ENCODE measurements at regions not wholly inside any gene's neighbourhood (a gene's known extent, or its start where the extent isn't known, plus 50 kb on each side); places are given as distances from the start of the nearest gene placed in this dataset.

GRCh38 chr15:96804754-96805153 is 474.3 kb downstream of the NR2F2 start:
- ChIA-PET POLR2A (ENCODE audit: unreplicated experiment) (no interaction called here), CTCF (no interaction called here)
- in situ Hi-C loops (cut with MboI; ENCODE audit: low sequenced_read_pairs) (no loop called here), dilution Hi-C loops (cut with HindIII; ENCODE audit: low sequenced_read_pairs, unreplicated experiment) (no loop called here), intact Hi-C loops (cut with micrococcal nuclease) (no loop called here)
- no peaks in the 10 kb centered on the region for H3K36me3 ChIP-seq (ENCODE audit: control insufficient read depth, insufficient read depth, low read length)
- H3K9ac ChIP-seq (ENCODE audit: low read depth, low read length) = no peak overlapping the region
- no peak overlapping the region for H2AK5ac ChIP-seq (ENCODE audit: low read depth, low read length)
- H2BK15ac ChIP-seq (ENCODE audit: low read depth, low read length) = no peak overlapping the region
- H3K56ac ChIP-seq (ENCODE audit: extremely low read depth, insufficient read depth, low read length) = no peak overlapping the region
- peaks cover 13% of the 10 kb centered on the region for H3K9me3 ChIP-seq (ENCODE audit: control insufficient read depth, insufficient read depth, low read length)
- no TSS peak for BruUV-seq (replicated peaks)
- WGBS, 2 experiments (ENCODE audit: extremely low coverage in 2 of 2, insufficient read length in 1 of 2) = no CpG with 5 or more reads among the region's 5 CpGs
- no peak overlapping the region for H3K4me2 ChIP-seq (ENCODE audit: low read depth, low read length)
- H4K91ac ChIP-seq (ENCODE audit: insufficient read depth, low read depth, low read length) = no peak overlapping the region
- H4K20me1 ChIP-seq (ENCODE audit: insufficient read depth, low read length) = no peaks in the 10 kb centered on the region
- H4K8ac ChIP-seq (ENCODE audit: low read depth in 2 of 2, low read length in 2 of 2) = no peak overlapping the region
- no peak for ATAC-seq (ENCODE audit: low read depth)
- no peak for DNase-seq
- H3K9me1 ChIP-seq (ENCODE audit: insufficient read depth, low read length) = no peaks in the 10 kb centered on the region
- no peaks in the 10 kb centered on the region for H3K27me3 ChIP-seq (ENCODE audit: control insufficient read depth, insufficient read depth, low read length)
- no peak overlapping the region for H3K23ac ChIP-seq (ENCODE audit: low read depth, low read length)
- H3K4me1 ChIP-seq (ENCODE audit: control insufficient read depth, insufficient read depth, low read length) = no peaks in the 10 kb centered on the region
- H2BK120ac ChIP-seq (ENCODE audit: low read depth, low read length) = no peak overlapping the region
- H3K79me1 ChIP-seq (ENCODE audit: low read depth in 1 of 2, low read length in 2 of 2) = no peaks in the 10 kb centered on the region
- no peak overlapping the region for H3K18ac ChIP-seq (ENCODE audit: low read depth, low read length)
- H3K14ac ChIP-seq (replicated peaks; ENCODE audit: low read depth, low read length) = no peak overlapping the region
- no peak overlapping the region for H2AFZ ChIP-seq (replicated peaks; ENCODE audit: low read length, poor library complexity)
- no peak overlapping the region for H3K27ac ChIP-seq (ENCODE audit: insufficient read depth, low read length)
- no peak overlapping the region for H2BK20ac ChIP-seq (ENCODE audit: low read depth, low read length)
- TF ChIP-seq CEBPB (IDR thresholded peaks at IDR 0.05; ENCODE audit: low read depth, low read length) (no peak), MAZ (IDR thresholded peaks at IDR 0.05; ENCODE audit: borderline replicate concordance, low read depth, low read length) (no peak), SMC3 (IDR thresholded peaks at IDR 0.05; ENCODE audit: low read depth, low read length) (no peak), RCOR1 (IDR thresholded peaks at IDR 0.05; ENCODE audit: insufficient replicate concordance, low read length) (no peak), RAD21 (IDR thresholded peaks at IDR 0.05; ENCODE audit: low read length) (no peak), MAFK (IDR thresholded peaks at IDR 0.05; ENCODE audit: low read depth, low read length) (no peak), FOS (IDR thresholded peaks at IDR 0.05; ENCODE audit: low read depth, low read length) (no peak)
- H2BK5ac ChIP-seq (ENCODE audit: low read depth, low read length, poor library complexity, severe bottlenecking) = no peak overlapping the region
- H2AK9ac ChIP-seq (replicated peaks; ENCODE audit: low read depth, low read length, poor library complexity) = no peak overlapping the region
- no peak overlapping the region for H3K4ac ChIP-seq (ENCODE audit: low read depth, low read length)
- H3K4me3 ChIP-seq (ENCODE audit: insufficient read depth, low read depth, low read length) = no peak overlapping the region
- no peak overlapping the region for H4K5ac ChIP-seq (ENCODE audit: low read depth, low read length)

Measured in IMR-90 (cell line).